ENCODE measurements at regions not wholly inside any gene's neighbourhood (a gene's known extent, or its start where the extent isn't known, plus 50 kb on each side); places are given as distances from the start of the nearest gene placed in this dataset.
"Not testable (repeated sequence)": the region's sequence is repeated elsewhere in the genome, so short reads cannot be mapped to it uniquely, and the experiment has no call there.

DNA sequence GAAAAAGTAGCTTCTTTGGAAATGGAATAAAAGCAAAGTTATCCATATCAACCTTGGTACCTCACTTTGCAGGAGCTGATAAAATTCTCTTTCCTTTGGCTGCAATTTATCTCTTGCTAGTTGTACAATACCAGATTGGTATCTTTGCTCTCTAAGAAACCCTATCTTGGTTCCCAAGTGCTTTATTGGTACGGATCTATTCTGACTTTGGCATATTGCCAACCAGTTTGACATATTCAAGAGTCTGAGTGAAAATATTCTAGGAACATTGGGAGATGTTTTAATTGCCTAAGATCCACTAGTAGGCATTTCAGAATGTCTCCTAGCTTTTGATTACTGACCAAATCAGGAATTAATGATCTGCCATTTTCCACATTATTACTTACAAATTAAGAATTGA is 167.2 kb upstream of the ATP2B1 start:
- TF ChIP-seq, protein P1, sequence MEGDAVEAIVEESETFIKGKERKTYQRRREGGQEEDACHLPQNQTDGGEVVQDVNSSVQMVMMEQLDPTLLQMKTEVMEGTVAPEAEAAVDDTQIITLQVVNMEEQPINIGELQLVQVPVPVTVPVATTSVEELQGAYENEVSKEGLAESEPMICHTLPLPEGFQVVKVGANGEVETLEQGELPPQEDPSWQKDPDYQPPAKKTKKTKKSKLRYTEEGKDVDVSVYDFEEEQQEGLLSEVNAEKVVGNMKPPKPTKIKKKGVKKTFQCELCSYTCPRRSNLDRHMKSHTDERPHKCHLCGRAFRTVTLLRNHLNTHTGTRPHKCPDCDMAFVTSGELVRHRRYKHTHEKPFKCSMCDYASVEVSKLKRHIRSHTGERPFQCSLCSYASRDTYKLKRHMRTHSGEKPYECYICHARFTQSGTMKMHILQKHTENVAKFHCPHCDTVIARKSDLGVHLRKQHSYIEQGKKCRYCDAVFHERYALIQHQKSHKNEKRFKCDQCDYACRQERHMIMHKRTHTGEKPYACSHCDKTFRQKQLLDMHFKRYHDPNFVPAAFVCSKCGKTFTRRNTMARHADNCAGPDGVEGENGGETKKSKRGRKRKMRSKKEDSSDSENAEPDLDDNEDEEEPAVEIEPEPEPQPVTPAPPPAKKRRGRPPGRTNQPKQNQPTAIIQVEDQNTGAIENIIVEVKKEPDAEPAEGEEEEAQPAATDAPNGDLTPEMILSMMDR (conservative IDR thresholded peaks at IDR 0.05; ENCODE audit: control insufficient read depth, insufficient read depth, low read depth, low read length): no peak
- no peak for DNase-seq (ENCODE audit: low read depth)
- H3K4me3 ChIP-seq (ENCODE audit: control insufficient read depth, low read depth, low read length): no peak overlapping the region

DNA sequence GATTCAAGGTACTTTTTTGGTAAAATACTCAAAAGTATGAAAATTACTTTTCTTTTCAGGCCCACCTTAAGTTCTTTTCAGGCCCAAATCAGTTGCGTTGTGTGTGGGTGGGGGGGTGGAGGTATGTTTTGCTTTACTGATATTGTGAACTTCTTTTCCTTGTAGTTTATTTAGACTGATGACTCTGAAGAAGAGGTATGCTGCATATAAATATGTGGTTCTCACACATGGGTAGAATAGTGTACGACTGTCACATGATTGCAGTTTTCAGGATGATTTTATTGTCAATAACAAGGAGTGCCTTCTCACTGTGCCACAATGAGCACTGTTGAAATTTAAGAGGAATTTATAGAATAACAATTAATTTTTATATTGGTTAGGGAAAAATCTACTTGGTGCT is 166.6 kb upstream of the ATP2B1 start:
- DNase-seq (ENCODE audit: low read depth): no peak
- no peak overlapping the region for H3K4me3 ChIP-seq (ENCODE audit: control insufficient read depth, low read depth, low read length)
- TF ChIP-seq, protein P1 (conservative IDR thresholded peaks at IDR 0.05; ENCODE audit: control insufficient read depth, insufficient read depth, low read depth, low read length): no peak

DNA sequence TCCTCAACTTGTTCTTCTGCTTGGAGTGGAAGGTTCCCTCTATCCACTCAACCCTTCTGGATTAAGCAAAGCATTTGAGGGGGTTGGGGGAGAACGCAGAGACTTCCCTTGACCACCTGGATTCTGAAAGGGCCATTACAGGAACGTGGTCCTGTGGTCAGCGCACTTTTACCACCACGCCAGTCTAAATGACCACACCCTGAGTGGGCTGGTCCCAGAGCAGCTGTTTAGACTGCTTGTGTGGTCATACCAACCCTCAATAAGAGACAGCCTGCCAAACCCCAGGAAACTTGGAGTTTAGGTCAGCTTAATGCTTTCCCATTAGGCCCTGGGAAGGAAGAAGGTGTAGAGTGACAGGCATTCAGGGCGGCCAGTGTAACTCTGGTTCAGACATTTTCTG is 165.5 kb upstream of the ATP2B1 start:
- no peak for DNase-seq (ENCODE audit: low read depth)
- TF ChIP-seq, protein P1 (conservative IDR thresholded peaks at IDR 0.05; ENCODE audit: control insufficient read depth, insufficient read depth, low read depth, low read length): no peak
- no peak overlapping the region for H3K4me3 ChIP-seq (ENCODE audit: control insufficient read depth, low read depth, low read length)

DNA sequence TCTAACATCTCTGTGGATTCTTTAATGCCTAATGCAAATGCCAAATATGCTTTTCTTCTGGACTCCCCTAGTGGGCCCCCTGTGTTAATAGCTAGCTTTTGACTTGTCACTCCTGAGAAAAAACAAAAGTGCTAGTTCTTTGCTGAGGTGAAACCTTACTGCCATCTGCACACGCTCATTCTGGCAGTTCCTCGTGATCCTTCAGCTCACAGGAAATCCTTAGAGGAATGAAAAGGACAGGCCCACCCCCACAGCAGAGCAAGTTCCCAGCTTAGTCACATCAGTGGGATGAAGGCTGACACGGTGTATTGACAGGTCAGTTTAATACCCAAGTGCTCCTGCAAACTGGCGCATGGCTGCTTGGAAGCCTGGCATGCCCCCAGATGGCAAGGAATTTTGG is 165.1 kb upstream of the ATP2B1 start:
- DNase-seq (ENCODE audit: low read depth): peak; percentile 32
- TF ChIP-seq, protein P1 (conservative IDR thresholded peaks at IDR 0.05; ENCODE audit: control insufficient read depth, insufficient read depth, low read depth, low read length): no peak
- no peak overlapping the region for H3K4me3 ChIP-seq (ENCODE audit: control insufficient read depth, low read depth, low read length)

DNA sequence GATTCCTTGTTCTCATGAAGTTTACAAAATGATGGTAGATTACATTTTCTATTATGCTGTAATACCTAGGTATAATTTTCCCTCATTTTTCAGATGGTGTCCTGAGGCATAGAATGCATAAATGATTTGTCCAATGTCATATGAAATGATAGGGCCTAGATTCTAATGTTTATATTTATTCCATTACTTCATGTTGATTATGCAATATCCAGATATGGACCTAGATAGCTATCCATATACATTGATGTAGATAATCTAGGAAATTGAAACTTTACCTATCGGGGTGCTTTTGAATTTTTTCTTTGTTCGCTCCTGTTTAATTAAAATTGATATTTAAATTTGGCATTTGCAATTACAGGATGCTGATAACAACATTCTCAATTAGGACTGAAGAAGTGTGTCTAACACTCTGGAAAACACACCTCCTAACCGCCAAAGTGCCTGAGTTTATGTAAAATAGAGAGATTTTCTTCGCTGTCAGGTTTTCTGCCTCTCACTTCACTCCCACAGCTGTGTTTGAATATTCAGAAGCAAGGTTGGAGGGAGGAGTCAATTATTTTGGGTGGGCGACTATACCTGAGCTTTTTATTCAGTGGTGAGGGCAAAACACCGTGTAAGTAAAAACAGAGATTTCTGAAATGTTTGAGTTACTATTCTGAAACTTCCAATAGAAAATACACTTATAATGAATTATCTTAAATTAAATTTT is 164.4 kb upstream of the ATP2B1 start:
- H3K4me3 ChIP-seq (ENCODE audit: control insufficient read depth, low read depth, low read length): no peak overlapping the region
- TF ChIP-seq, protein P1 (conservative IDR thresholded peaks at IDR 0.05; ENCODE audit: control insufficient read depth, insufficient read depth, low read depth, low read length): no peak
- DNase-seq (ENCODE audit: low read depth): no peak

DNA sequence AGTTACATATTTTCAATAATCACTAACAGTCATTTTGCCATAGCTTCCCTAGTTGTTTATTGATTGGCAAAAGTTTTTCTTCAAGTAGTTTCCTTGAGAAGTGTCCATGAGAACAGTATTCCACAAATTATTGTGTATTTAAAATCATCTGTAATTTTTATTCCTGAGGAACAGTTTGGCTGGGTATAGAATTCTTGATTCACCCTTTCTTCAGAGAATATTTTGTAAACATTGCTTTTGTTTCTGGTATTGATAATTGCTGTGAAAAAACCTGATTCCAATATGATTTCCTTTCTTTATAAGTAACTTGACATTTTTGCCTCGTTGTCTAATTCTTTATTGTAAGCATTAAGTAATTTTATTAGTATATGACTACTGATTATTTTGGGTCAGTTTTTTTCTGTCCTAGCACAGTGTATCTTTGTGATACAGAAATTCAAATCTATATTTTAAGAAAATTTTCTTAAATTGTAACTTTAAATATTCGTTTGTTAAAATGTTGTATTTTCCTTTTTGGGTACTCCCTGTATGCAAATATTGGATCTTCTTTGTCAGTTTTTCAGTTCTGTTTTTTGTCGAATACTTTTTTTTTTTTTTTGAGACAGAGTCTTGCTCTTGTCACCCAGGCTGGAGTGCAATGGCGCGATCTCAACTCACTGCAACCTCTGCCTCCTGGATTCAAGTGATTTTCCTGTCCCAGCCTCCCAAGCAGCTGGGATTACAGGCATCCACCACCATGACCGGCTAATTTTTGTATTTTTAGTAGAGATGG is 162.0 kb upstream of the ATP2B1 start:
- TF ChIP-seq, protein P1 (conservative IDR thresholded peaks at IDR 0.05; ENCODE audit: control insufficient read depth, insufficient read depth, low read depth, low read length): no peak
- DNase-seq (ENCODE audit: low read depth): no peak
- no peak overlapping the region for H3K4me3 ChIP-seq (ENCODE audit: control insufficient read depth, low read depth, low read length)

DNA sequence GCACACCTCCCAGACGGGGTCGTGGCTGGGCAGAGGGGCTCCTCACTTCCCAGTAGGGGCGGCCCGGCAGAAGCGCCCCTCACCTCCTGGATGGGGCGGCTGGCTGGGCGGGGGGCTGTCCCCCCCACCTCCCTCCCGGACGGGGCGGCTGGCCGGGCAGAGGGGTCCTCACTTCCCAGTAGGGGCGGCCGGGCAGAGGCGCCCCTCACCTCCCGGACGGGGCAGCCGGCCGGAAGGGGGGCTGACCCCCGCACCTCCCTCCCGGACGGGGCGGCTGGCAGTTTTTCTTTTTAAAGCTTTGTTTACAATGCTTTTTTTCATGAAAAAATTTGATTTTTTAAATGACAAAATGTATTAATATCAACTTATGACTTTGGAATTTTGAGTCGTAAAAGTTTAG is 159.0 kb upstream of the ATP2B1 start:
- DNase-seq (ENCODE audit: low read depth); H3K4me3 ChIP-seq (ENCODE audit: control insufficient read depth, low read depth, low read length): not testable (repeated sequence)

Measured in fibroblast of mammary gland (primary cell).